DND-41 (cell line): ENCODE measurements at regions not wholly inside any gene's neighbourhood (a gene's known extent, or its start where the extent isn't known, plus 50 kb on each side); places are given as distances from the start of the nearest gene placed in this dataset.

Source experiments
- CTCF ChIP-seq: IDR thresholded peaks from 2 replicates; pipeline ENCODE4 v1.5.1; 2012; ENCODE audit warnings: borderline replicate concordance, low read length, moderate library complexity, mild to moderate bottlenecking; ENCODE audit not compliant: poor library complexity, severe bottlenecking; ENCODE audit errors: extremely low read depth
- EZH2 ChIP-seq: IDR thresholded peaks from 3 replicates; pipeline ENCODE4 v1.6.1; 2012; ENCODE audit warnings: borderline replicate concordance, low read depth, mild to moderate bottlenecking, moderate library complexity, low read length, inconsistent platforms; ENCODE audit not compliant: severe bottlenecking

GRCh38 chr2:151097895-151098294 is 163.8 kb downstream of the RBM43 start:
- TF ChIP-seq CTCF (no peak), EZH2 (no peak)
